ENCODE measurements at regions not wholly inside any gene's neighbourhood (a gene's known extent, or its start where the extent isn't known, plus 50 kb on each side); places are given as distances from the start of the nearest gene placed in this dataset.
"Not testable (repeated sequence)": the region's sequence is repeated elsewhere in the genome, so short reads cannot be mapped to it uniquely, and the experiment has no call there.

DNA sequence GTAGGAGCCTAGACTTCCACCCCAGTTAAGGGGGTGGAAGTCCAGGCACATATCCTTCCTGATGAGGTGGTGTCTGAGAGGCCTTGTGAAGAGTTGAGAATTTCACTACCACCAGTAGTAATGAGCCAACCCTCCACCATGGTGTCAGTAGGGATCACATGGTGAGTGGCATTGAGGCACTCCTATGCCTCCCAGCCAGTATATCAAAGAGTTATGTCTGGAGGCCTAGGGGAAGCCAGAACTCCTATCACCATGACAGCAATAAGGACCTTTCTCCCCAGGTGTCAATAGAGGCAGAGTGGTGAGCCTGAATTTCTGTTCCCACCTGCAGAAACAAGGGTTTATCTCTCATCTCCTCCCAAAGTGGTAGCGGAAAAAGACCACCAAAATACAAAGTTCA, 106.6 kb upstream of the ADTRP start:
- DNase-seq, result no peak

GRCh38 chr6:11883471-11883870, 104.9 kb upstream of the ADTRP start:
- not testable (repeated sequence) for DNase-seq

DNA sequence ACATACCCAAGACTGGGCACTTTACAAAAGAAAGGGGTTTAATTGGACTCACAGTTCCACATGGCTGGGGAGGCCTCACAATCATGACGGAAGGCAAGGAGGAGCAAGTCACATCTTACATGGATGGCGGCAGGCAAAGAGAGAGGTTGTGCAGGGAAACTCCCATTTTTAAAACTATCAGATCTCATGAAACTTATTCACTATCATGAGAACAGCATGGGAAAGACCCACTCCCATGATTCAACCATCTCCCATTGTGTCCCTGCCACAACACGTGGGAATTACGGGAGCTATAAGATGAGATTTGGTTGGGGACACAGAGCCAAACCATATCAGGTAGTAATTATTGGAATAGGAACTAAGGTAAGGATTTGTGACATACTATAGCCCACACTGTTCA, 101.6 kb upstream of the ADTRP start:
- not testable (repeated sequence) for DNase-seq

GRCh38 chr6:11878735-11879134, 100.1 kb upstream of the ADTRP start:
- no peak for DNase-seq

GRCh38 chr6:11878029-11878428, 99.4 kb upstream of the ADTRP start:
- peak; percentile 11 for DNase-seq

DNA sequence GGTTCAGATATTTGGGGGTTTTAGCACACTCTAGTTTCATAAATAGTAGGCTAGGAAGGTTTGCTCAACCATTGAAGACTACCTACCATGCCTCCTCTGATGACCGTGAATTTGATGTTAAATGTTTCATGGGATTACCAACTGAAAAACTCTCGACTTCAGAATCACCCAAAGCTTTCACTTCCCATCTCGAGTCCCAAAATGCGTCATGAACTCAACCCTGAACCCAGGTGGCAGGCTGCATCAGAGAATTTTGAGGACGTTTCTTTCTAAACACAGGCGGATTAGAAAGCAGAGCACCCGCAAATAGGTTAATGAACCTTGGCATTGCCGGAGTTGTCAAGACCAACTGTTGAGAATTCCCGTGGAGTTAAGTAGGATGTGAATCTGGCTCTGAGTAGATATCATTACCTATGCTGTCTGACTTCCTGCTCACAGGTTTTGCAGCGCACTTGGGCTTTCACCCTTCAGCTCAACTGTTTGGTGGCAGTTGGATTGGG, 98.4 kb upstream of the ADTRP start:
- no peak for DNase-seq

GRCh38 chr6:11875325-11876109, 96.9 kb upstream of the ADTRP start:
- DNase-seq, result no peak

DNA sequence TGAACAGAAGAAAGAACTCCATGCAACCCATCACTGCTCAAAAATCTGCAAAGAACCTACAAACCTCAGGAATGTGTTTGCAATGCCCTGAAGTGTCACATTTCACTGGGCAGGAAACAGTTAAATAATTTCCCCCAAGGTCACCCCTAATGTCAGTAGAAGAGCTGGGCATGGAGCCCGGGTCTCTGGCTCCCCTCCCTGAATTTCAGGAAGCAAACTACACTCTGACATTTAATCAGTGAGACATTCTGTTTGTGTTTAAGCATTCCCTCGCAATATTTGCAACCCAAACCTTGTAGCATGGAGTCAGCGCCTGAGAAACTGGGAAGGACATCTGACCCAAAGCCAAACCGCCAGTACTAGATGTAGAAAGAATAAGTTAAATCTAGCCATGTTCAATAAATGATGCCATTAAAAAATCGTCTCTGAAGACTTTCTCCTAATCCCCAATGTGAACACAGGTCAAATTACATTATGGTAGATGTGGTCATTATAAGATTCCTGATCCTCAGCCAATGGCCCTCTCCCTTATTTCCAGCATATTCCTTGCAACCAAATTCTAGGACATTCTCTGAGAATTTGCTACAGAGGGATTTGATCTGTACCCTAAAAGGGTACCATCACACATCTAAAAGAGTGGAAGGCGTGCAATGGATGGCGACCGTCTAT, 91.2 kb upstream of the ADTRP start:
- DNase-seq, result no peak

- DNase-seq, result no peak
These were observed 89.8 kb upstream of the ADTRP start for GRCh38 chr6:11868392-11868791.

DNA sequence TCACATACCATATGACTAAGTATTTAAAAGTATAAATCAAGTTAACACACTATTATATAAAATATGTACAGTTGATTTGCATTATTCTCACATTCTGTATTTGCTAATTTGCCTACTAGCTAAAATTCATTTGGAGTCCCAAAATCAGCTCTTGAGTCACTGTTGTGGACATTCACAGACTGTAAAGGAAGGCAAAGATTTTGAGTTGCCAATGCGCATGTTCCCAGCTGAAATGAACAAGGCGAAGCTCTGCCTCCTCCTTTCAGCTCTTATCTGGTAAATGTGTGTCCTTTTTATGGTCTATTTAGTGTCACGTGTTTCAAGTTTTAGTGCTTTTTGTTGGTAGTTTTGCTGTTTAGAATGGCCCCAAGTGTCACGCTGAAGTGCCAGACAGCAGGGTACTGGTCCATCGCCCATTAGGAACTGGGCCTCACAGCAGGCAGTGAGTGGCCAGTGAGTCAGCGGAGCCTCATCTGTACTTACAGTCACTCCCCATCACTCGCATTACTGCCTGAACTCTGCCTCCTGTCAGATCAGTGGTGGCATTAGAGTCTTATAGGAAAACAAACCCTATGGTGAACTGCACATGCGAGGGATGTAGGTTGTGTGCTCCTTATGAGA, 87.2 kb upstream of the ADTRP start:
- no peak for DNase-seq

DNA sequence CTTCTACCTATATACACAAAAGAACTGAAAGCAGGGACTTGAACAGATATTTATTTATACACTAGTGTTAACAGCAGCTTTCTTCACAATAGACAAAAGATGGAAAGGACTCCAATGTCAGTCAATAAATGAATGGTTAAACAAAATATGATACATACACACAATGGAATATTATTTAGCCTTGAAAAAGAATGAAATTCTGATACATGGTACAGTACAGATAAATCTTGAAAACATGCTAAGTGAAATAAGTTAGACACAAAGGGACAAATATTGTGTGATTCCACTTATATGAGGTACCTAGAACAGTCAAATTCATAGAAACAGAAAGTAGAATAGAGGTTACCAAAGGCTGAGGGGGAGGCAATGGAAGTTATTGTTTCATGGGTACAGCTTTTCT, 79.8 kb upstream of the ADTRP start:
- no peak for DNase-seq

- no peak for DNase-seq
These were observed 77.1 kb upstream of the ADTRP start for GRCh38 chr6:11855743-11856142.

DNA sequence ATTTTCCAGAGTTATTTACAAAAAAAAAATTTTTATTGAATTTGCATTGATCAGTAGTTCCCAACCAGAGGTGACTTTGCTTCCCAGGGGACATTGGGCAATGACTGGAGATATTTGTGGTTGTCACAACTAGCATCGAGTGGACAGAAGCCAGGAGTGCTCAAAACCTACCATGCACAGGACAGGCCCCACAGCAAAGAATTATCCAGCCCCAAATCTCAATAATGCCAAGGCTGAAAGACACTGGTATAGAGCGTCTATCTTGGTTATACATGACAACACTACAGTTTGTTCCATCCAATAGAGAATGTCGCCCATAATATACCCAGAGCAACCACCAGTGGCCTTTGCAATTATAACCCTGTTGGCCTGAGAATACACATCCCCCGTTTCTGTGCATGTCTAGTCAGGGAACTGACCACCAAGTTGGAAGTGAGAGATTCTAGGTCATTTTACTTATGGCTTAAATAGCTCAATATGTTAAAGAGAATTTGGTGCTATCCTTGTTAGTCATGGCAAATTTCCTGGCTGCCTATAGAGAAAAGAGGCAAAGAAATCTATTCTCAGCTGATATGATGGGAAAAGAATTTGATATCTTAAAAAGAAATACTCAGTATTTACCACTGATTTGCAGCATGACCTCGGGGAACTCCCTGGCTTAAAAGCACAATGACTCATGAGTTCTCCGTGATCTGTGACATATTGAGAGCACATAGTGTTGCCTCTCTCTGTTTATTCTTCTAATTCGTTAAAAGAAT, 76.0 kb upstream of the ADTRP start:
- peak; percentile 59 for DNase-seq

DNA sequence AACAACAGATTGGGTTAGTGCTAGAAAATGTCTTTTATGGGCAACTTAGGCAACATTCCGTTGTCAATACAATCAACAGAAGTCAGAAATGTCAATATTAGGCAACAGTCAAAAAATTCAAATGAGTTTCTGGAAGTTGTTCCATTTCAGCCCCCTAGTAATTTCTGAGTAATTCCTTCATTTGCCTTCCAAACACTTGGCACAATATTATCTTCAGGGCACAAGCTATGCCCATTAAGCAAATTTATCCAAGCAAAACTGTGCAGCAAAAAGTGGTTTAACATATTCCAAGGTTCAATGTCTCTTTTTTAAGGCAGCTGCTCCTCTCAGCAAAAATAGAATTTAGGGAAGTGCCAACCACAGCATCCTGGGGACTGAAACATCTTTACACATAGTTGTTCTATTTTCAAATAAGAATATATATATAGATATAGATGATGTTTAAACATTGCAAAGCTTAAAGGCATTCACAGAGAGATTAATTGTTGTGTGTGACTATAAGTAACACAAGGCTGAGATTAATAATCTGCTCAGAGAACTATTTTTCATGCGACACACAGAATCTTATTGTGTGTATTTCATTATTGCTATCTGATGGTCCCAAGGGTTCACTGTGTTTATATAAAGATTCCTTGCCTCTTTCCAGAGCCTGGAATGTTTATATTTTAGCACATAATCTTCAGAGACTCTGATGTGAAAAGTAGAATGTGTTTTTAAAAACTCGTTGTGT, 75.2 kb upstream of the ADTRP start:
- DNase-seq, result no peak

- DNase-seq, result no peak
These were observed 73.6 kb upstream of the ADTRP start for GRCh38 chr6:11852061-11852651.

- peak; percentile 43 for DNase-seq
These were observed 72.8 kb upstream of the ADTRP start for GRCh38 chr6:11851387-11851786.

- no peak for DNase-seq
These were observed 70.5 kb upstream of the ADTRP start for GRCh38 chr6:11848852-11849731.

GRCh38 chr6:11848346-11848651, 69.7 kb upstream of the ADTRP start:
- DNase-seq, result no peak

DNA sequence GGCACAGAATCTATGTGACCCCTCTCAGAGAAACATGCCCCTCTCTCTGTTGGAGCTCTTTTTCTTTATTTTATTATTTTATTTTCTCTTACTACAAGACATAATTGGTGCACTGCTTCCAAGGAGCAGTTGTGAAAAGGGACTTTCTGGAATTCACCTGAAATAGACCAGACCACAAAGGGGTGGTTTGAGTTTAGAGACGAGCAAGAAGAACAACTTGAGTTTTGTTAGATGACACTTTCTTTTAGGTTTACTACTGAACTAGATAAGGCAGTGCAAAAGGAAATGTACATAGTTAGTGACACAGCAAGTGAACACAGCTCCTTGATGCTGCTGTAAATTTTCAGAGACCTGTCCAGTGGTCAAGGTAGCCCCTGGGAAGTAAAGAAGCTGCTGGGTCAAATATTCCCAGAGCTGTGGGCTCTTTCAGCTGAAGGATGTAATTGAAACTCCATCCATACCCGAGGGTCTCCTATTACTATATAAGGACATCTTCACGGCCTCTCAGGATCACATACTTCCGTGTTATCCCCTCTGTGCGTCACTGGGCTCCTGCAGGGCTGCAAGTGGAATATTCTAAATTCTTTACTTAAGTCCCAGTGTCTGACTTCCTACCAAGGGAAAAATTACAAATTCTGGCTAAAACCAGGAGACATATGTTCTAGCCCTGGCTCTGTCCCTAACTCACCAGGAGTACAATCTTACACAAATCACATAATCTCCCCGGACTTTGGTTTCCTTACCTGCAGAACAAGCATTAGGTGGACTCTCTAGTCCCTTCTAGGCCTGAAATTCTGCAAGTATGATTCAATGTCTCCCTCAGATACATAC, 69.1 kb upstream of the ADTRP start:
- no peak for DNase-seq

DNA sequence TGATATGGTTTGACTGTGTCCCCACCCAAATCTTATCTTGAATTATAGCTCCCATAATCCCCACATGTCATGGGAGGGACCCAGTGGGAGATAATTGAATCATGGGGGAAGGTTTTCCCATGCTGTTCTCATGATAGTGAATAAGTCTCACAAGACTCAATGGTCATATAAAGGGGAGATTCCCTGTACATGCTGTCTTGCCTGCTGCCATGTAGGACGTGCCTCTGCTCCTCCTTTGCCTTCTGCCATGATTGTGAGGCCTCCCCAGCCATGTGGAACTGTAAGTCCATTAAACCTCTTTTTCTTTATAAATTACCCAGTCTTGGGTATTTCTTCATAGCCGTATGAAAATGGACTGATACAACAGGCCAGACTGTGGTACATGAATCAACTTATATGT, 68.5 kb upstream of the ADTRP start:
- not testable (repeated sequence) for DNase-seq
